Neural cell (in vitro differentiated cells): ENCODE measurements at regions not wholly inside any gene's neighbourhood (a gene's known extent, or its start where the extent isn't known, plus 50 kb on each side); places are given as distances from the start of the nearest gene placed in this dataset.

ENCODE experiments used
- H2AFZ ChIP-seq: fragments of 200-600, 300-800 bp; sonication (generic), shearing (Covaris generic); 2 replicates; pipeline ENCODE4 v1.6.0; 2014; ENCODE audit warnings: low read depth, mild to moderate bottlenecking, antibody characterized with exemption, low read length, moderate library complexity
- H3F3A ChIP-seq: fragments of 200-600 bp; shearing (Covaris generic); 2 replicates; pipeline ENCODE4 v1.6.1; 2016; ENCODE audit warnings: mild to moderate bottlenecking, moderate library complexity, mixed read lengths, antibody characterized with exemption, low read length; ENCODE audit not compliant: insufficient read depth, poor library complexity, severe bottlenecking
- H3K27ac ChIP-seq: fragments of 200-600, 300-800 bp; sonication (generic), shearing (Covaris generic); 2 replicates; pipeline ENCODE4 v1.5.1; 2014; ENCODE audit warnings: mild to moderate bottlenecking, low read length, moderate library complexity
- H3K27me3 ChIP-seq: fragments of 300-800, 200-600 bp; sonication (generic), shearing (Covaris generic); 2 replicates; pipeline ENCODE4 v1.6.0; 2014; ENCODE audit warnings: mild to moderate bottlenecking, low read depth, low read length, moderate library complexity; ENCODE audit not compliant: insufficient read depth
- H3K36me3 ChIP-seq: fragments of 300-800, 200-600 bp; sonication (generic), shearing (Covaris generic); 2 replicates; pipeline ENCODE4 v1.5.1; 2014; ENCODE audit warnings: mild to moderate bottlenecking, antibody characterized with exemption, low read length, moderate library complexity; ENCODE audit not compliant: insufficient read depth
- H3K4me2 ChIP-seq: fragments of 300-800, 200-600 bp; sonication (generic), shearing (Covaris generic); 2 replicates; pipeline ENCODE4 v1.6.0; 2014; ENCODE audit warnings: mild to moderate bottlenecking, low read length
- H3K4me3 ChIP-seq: fragments of 300-800, 200-600 bp; sonication (generic), shearing (Covaris generic); 2 replicates; pipeline ENCODE4 v1.5.1; 2014; ENCODE audit warnings: mild to moderate bottlenecking, low read length, moderate library complexity
- H3K79me2 ChIP-seq: fragments of 200-600 bp; shearing (Covaris generic); replicated peaks from 2 replicates; pipeline ENCODE4 v1.6.0; 2014; ENCODE audit warnings: mild to moderate bottlenecking, low read length, moderate library complexity; ENCODE audit not compliant: insufficient read depth
- H3K9ac ChIP-seq: fragments of 300-800, 200-600 bp; sonication (generic), shearing (Covaris generic); 2 replicates; pipeline ENCODE4 v1.6.1; 2016; ENCODE audit warnings: mild to moderate bottlenecking, low read length, mixed read lengths
- H3K9me2 ChIP-seq: fragments of 200-600 bp; shearing (Covaris generic); 2 replicates; pipeline ENCODE4 v1.6.1; 2016; ENCODE audit warnings: mild to moderate bottlenecking, low read length, mixed read lengths; ENCODE audit not compliant: insufficient read depth
- H3K9me3 ChIP-seq: fragments of 200-600, 300-800 bp; sonication (generic), shearing (Covaris generic); 2 replicates; pipeline ENCODE4 v1.6.1; 2016; ENCODE audit warnings: mild to moderate bottlenecking, mixed run types, low read length, moderate library complexity, mixed read lengths
- H4K20me1 ChIP-seq: fragments of 200-600 bp; shearing (Covaris generic); 2 replicates; pipeline ENCODE4 v1.6.1; 2016; ENCODE audit warnings: mild to moderate bottlenecking, mixed run types; ENCODE audit not compliant: insufficient read depth
- EP300 ChIP-seq: fragments of 450-650 bp; conservative IDR thresholded peaks from 2 replicates; pipeline ENCODE4 v1.6.1; 2014; ENCODE audit warnings: antibody characterized with exemption, mild to moderate bottlenecking, moderate library complexity; ENCODE audit not compliant: poor library complexity, severe bottlenecking
- EZH2 ChIP-seq: fragments of 200-600, 300-800 bp; shearing (Covaris generic), sonication (generic); IDR thresholded peaks from 2 replicates; pipeline ENCODE4 v1.6.1; 2014; ENCODE audit warnings: antibody characterized with exemption, low read length, borderline replicate concordance, mild to moderate bottlenecking; ENCODE audit not compliant: insufficient read depth, poor library complexity, severe bottlenecking
- MXI1 ChIP-seq: fragments of 450-650 bp; conservative IDR thresholded peaks from 2 replicates; pipeline ENCODE4 v1.6.1; 2014; ENCODE audit warnings: antibody characterized with exemption, mild to moderate bottlenecking; ENCODE audit not compliant: poor library complexity, severe bottlenecking
- POLR2AphosphoS5 ChIP-seq: IDR thresholded peaks from 2 replicates; pipeline ENCODE4 v1.6.1; 2012
- RAD21 ChIP-seq: fragments of 450-650 bp; conservative IDR thresholded peaks from 2 replicates; pipeline ENCODE4 v1.6.1; 2014; ENCODE audit warnings: antibody characterized with exemption, mild to moderate bottlenecking, moderate library complexity
- SMC3 ChIP-seq: fragments of 450-650 bp; conservative IDR thresholded peaks from 2 replicates; pipeline ENCODE4 v1.6.1; 2014; ENCODE audit warnings: antibody characterized with exemption, mild to moderate bottlenecking, moderate library complexity; ENCODE audit not compliant: poor library complexity
- TAF1 ChIP-seq: IDR thresholded peaks from 2 replicates; pipeline ENCODE4 v1.6.1; 2012; ENCODE audit warnings: low read depth
- TF ChIP-seq, protein P1 (sequence below): IDR thresholded peaks from 2 replicates; pipeline ENCODE4 v1.6.1; 2012; ENCODE audit warnings: borderline replicate concordance
- TF ChIP-seq, protein P2 (sequence below): fragments of 450-650 bp; IDR thresholded peaks from 2 replicates; pipeline ENCODE4 v1.5.1; 2014; ENCODE audit warnings: antibody characterized with exemption, mild to moderate bottlenecking, moderate library complexity; ENCODE audit not compliant: poor library complexity, severe bottlenecking

DNA sequence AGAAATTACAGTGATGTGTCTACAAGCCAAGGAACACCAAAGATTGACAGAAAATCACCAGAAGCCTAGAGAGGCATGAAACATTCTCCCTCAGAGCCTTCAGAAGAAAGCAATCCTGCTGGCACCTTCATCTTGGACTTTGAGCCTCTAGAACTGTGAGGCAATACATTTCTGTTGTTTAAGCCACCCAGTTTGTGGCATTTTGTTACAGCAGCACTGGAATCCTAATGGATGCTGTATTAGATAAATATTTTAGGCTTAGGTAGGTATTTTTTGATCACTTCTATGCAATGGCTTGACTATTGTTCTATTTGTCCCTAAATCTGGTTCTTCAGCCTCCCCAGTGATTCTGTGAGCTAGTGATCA, 453.1 kb downstream of the LTN1 start:
- no peak for TF ChIP-seq POLR2AphosphoS5
- TF ChIP-seq EZH2, result no peak
- TF ChIP-seq MXI1, result no peak
- TF ChIP-seq TAF1, result no peak
- no peak for TF ChIP-seq SMC3
- TF ChIP-seq EP300, result no peak
- TF ChIP-seq, protein P1, sequence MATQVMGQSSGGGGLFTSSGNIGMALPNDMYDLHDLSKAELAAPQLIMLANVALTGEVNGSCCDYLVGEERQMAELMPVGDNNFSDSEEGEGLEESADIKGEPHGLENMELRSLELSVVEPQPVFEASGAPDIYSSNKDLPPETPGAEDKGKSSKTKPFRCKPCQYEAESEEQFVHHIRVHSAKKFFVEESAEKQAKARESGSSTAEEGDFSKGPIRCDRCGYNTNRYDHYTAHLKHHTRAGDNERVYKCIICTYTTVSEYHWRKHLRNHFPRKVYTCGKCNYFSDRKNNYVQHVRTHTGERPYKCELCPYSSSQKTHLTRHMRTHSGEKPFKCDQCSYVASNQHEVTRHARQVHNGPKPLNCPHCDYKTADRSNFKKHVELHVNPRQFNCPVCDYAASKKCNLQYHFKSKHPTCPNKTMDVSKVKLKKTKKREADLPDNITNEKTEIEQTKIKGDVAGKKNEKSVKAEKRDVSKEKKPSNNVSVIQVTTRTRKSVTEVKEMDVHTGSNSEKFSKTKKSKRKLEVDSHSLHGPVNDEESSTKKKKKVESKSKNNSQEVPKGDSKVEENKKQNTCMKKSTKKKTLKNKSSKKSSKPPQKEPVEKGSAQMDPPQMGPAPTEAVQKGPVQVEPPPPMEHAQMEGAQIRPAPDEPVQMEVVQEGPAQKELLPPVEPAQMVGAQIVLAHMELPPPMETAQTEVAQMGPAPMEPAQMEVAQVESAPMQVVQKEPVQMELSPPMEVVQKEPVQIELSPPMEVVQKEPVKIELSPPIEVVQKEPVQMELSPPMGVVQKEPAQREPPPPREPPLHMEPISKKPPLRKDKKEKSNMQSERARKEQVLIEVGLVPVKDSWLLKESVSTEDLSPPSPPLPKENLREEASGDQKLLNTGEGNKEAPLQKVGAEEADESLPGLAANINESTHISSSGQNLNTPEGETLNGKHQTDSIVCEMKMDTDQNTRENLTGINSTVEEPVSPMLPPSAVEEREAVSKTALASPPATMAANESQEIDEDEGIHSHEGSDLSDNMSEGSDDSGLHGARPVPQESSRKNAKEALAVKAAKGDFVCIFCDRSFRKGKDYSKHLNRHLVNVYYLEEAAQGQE, result no peak
- TF ChIP-seq, protein P2, sequence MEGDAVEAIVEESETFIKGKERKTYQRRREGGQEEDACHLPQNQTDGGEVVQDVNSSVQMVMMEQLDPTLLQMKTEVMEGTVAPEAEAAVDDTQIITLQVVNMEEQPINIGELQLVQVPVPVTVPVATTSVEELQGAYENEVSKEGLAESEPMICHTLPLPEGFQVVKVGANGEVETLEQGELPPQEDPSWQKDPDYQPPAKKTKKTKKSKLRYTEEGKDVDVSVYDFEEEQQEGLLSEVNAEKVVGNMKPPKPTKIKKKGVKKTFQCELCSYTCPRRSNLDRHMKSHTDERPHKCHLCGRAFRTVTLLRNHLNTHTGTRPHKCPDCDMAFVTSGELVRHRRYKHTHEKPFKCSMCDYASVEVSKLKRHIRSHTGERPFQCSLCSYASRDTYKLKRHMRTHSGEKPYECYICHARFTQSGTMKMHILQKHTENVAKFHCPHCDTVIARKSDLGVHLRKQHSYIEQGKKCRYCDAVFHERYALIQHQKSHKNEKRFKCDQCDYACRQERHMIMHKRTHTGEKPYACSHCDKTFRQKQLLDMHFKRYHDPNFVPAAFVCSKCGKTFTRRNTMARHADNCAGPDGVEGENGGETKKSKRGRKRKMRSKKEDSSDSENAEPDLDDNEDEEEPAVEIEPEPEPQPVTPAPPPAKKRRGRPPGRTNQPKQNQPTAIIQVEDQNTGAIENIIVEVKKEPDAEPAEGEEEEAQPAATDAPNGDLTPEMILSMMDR, result no peak
- no peak for TF ChIP-seq RAD21
- no peak overlapping the region for H3K9ac ChIP-seq
- H3K9me3 ChIP-seq, result no peaks in the 10 kb centered on the region
- H2AFZ ChIP-seq, result no peak overlapping the region
- H3K27ac ChIP-seq, result no peak overlapping the region
- no peaks in the 10 kb centered on the region for H3F3A ChIP-seq
- H3K4me2 ChIP-seq, result no peak overlapping the region
- H3K4me3 ChIP-seq, result no peak overlapping the region
- no peaks in the 10 kb centered on the region for H3K36me3 ChIP-seq
- H3K9me2 ChIP-seq, result no peaks in the 10 kb centered on the region
- no peaks in the 10 kb centered on the region for H3K27me3 ChIP-seq
- H4K20me1 ChIP-seq, result no peaks in the 10 kb centered on the region
- H3K79me2 ChIP-seq, result no peaks in the 10 kb centered on the region

DNA sequence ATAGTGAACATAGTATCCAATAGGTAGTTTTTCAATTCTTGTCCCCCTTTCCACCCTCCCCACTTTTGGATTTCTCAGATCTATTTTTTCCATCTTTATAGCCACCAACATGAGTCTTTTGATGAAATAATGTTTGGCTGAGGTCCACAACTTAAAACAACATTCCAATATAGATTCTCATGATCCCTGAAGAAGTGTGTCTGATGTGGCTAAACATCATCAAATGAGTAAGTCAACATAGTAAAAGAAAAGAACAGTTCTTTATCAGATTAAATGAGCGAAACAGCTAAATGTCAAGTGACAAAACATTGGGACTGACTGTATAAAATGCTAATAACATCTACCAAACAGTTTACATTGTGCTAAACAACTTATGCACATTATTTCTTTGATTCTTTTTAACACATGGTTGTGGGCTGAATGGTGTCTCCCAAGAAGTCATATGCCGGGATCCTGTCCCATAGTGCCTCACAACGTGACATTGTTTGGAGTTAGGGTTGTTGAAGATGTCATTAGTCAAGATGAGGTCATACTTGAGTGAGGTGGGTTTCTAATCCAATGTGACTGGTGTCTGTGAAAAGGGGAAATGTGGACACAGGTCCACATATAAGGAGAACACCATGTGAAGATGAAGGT, 453.6 kb downstream of the LTN1 start:
- no peak overlapping the region for H3K4me2 ChIP-seq
- no peak overlapping the region for H2AFZ ChIP-seq
- no peak overlapping the region for H3K9ac ChIP-seq

More for the DNA sequence above, 453.6 kb downstream of the LTN1 start:
- Histone ChIP-seq H3K9me3 (no peaks in the 10 kb centered on the region), H4K20me1 (no peaks in the 10 kb centered on the region), H3K27me3 (no peaks in the 10 kb centered on the region), H3K9me2 (no peaks in the 10 kb centered on the region), H3K36me3 (no peaks in the 10 kb centered on the region), H3K79me2 (no peaks in the 10 kb centered on the region), H3K4me3 (no peak overlapping the region), H3K27ac (no peak overlapping the region), H3F3A (no peaks in the 10 kb centered on the region)
- TF ChIP-seq, protein P2, result no peak
- no peak for TF ChIP-seq TAF1
- TF ChIP-seq MXI1, result no peak
- no peak for TF ChIP-seq RAD21
- no peak for TF ChIP-seq EZH2
- TF ChIP-seq, protein P1, result no peak
- TF ChIP-seq POLR2AphosphoS5, result no peak
- no peak for TF ChIP-seq EP300
- no peak for TF ChIP-seq SMC3
